Activated naive CD4-positive, alpha-beta T cell treated with anti-CD3 and anti-CD28 coated beads, Interleukin-2, amount 10 ng/mL, durations not matched to agents 7 days and 5 days (primary cell): ENCODE measurements at regions not wholly inside any gene's neighbourhood (a gene's known extent, or its start where the extent isn't known, plus 50 kb on each side); places are given as distances from the start of the nearest gene placed in this dataset.

Experiments
- CTCF ChIA-PET: fragments of 350-600 bp; sonication (Branson Sonifier 250); formaldehyde crosslinking; loops from one replicate; lab custom pipeline; 2021; ENCODE audit warnings: antibody characterized with exemption; lab: Charles Lee
- DNase-seq: peaks from one replicate; pipeline ENCODE4 v3.0.0-alpha.2; 2020
- H3K27ac Mint-ChIP-seq: one replicate; pipeline ENCODE4 v1.8.0; 2021; ENCODE audit warnings: mild to moderate bottlenecking, moderate library complexity, mixed read lengths
- H3K27me3 Mint-ChIP-seq: one replicate; pipeline ENCODE4 v1.8.0; 2021; ENCODE audit warnings: mild to moderate bottlenecking, mixed read lengths
- H3K36me3 Mint-ChIP-seq: one replicate; pipeline ENCODE4 v1.8.0; 2021; ENCODE audit warnings: mixed read lengths
- H3K4me1 Mint-ChIP-seq: one replicate; pipeline ENCODE4 v1.8.0; 2021; ENCODE audit warnings: mixed read lengths
- H3K4me3 Mint-ChIP-seq: one replicate; pipeline ENCODE4 v1.8.0; 2021; ENCODE audit warnings: mild to moderate bottlenecking, moderate library complexity, mixed read lengths
- H3K9me3 Mint-ChIP-seq: one replicate; pipeline ENCODE4 v1.8.0; 2021; ENCODE audit warnings: mixed read lengths

DNA sequence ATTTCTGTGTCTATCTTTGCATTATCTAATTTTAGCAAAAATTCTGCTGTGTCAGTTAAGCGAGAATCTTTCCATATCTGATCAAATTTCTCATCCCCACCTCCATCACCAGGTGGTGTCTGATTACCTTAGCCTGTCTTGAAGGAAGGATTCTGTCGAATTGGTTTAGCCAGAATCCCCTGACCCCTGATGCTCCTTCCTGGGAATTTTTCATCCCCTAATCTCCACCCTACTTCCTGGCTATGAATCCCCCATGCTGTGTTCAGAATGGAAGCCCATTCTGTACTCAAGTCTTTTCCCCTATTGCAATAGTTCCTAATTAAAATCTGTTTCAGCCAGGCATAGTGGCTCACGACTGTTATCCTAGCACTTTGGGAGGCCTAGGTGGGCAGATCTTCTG lies 216.1 kb downstream of the SKIDA1 start:
- no peak overlapping the region for H3K27ac Mint-ChIP-seq
- CTCF ChIA-PET, result no interaction called here
- H3K4me3 Mint-ChIP-seq, result no peak overlapping the region
- H3K4me1 Mint-ChIP-seq, result no peaks in the 10 kb centered on the region
- no peak for DNase-seq
- no peaks in the 10 kb centered on the region for H3K9me3 Mint-ChIP-seq
- H3K27me3 Mint-ChIP-seq, result peaks cover 3% of the 10 kb centered on the region
- no peaks in the 10 kb centered on the region for H3K36me3 Mint-ChIP-seq

DNA sequence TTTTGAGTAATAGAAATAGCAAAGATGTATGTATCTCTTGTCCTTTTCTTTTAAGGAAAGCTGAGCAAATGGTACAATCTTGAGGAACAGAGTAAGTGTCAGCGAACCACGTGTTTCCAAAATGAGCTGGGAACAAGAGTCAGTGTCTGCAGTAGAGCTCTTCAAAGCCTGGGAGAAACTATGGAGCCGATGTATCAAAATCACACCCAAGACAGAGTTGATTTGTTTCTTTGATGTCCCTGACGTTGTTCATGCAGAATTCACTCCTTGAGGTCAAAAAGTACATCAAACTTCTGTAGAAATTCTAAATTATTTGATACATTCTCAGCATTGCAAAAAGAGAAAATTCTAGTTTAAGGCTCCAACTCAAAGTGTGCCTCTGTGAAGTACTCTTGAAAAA lies 216.5 kb downstream of the SKIDA1 start:
- no peaks in the 10 kb centered on the region for H3K4me1 Mint-ChIP-seq

DNA sequence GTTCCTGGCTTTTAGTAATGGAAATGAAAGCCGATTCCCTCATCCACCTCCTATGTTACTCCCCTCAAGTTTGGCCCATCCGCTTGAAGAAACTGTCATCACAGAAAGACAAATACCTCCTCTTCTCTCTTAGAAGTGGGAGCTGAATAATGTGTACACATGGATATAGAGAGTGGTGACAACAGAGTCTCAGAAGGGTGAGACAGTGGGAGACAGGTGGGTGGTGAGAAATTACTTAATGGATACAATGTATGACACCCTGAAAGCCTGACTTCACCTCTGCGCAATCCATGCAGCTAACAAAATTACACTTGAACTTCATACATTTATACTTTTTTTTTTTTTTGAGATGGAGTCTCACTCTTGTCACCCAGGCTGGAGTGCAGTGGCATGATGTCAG lies 217.5 kb downstream of the SKIDA1 start:
- Mint-ChIP-seq H3K27ac (no peak overlapping the region), H3K36me3 (no peaks in the 10 kb centered on the region), H3K9me3 (no peaks in the 10 kb centered on the region), H3K27me3 (peaks cover 3% of the 10 kb centered on the region), H3K4me3 (no peak overlapping the region), H3K4me1 (no peaks in the 10 kb centered on the region)
- CTCF ChIA-PET, result no interaction called here
- no peak for DNase-seq

More for the DNA sequence above, 216.5 kb downstream of the SKIDA1 start:
- Mint-ChIP-seq H3K36me3 (no peaks in the 10 kb centered on the region), H3K27ac (no peak overlapping the region), H3K4me3 (no peak overlapping the region), H3K27me3 (peaks cover 3% of the 10 kb centered on the region), H3K9me3 (no peaks in the 10 kb centered on the region)
- CTCF ChIA-PET, result no interaction called here
- DNase-seq, result no peak

DNA sequence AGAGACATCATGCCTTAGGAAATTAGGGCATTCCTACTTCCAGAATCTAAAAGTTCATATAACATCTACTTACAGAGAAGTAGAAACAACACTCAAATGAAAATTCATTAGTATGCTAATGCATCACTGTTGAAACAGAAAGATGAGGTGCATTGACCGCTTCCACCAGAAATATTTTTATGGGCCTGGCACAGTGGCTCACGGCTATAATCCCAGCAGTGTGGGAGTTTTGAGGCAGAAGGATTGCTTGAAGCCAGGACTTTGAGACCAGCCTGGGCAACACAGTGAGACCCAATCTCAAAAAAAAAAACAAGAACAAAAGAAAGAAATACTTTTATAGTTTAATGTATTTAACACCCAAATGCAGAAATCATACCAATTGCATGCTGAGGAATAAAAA lies 220.9 kb downstream of the SKIDA1 start:
- Mint-ChIP-seq H3K4me1 (no peaks in the 10 kb centered on the region), H3K36me3 (no peaks in the 10 kb centered on the region), H3K4me3 (no peak overlapping the region), H3K27me3 (peaks cover 3% of the 10 kb centered on the region), H3K9me3 (no peaks in the 10 kb centered on the region), H3K27ac (no peak overlapping the region)
- DNase-seq, result no peak
- CTCF ChIA-PET, result no interaction called here

DNA sequence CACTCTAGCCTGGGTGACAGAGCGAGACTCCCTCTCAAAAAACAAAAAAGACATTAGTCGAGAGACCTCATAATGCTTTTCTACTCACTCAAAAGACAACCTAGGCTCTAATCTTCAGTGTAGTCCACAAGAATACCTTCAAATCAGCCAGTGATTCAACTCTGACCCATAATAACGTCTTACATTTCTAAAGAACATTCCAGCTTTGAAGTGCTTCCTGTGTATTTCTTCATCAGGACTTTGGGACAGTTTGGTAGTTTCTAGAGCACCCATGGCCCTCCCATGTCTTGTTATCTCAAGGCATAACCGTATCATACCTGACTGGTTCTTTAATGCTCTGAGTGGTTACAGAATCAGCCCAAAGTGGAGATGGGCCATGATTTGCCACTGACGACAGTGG lies 221.3 kb downstream of the SKIDA1 start:
- H3K4me1 Mint-ChIP-seq, result no peaks in the 10 kb centered on the region
- no peak for DNase-seq
- CTCF ChIA-PET, result no interaction called here
- H3K4me3 Mint-ChIP-seq, result no peak overlapping the region
- no peaks in the 10 kb centered on the region for H3K9me3 Mint-ChIP-seq
- H3K36me3 Mint-ChIP-seq, result no peaks in the 10 kb centered on the region
- peaks cover 3% of the 10 kb centered on the region for H3K27me3 Mint-ChIP-seq
- no peak overlapping the region for H3K27ac Mint-ChIP-seq

DNA sequence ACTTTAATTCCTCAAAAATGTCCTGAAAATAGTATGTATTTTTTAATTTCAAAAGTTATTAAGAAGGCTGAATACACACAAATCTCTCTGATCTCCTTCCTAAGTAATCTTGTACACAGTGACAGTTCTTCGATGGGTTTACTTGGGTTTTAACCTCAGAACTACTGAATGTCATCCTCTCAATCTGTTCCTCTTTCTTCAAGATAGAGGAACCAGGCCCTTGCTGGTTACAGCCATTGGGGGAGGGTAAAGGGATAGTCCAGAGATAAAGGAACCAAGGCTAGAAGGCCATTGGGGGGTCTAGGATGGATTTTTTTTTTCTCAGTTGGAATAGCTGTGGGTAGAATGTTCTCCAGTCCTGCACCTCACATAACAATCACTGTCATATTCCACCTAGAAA lies 224.9 kb downstream of the SKIDA1 start:
- H3K4me1 Mint-ChIP-seq, result no peaks in the 10 kb centered on the region
- no peaks in the 10 kb centered on the region for H3K9me3 Mint-ChIP-seq
- no peak overlapping the region for H3K4me3 Mint-ChIP-seq
- H3K27me3 Mint-ChIP-seq, result peaks cover 10% of the 10 kb centered on the region
- H3K36me3 Mint-ChIP-seq, result no peaks in the 10 kb centered on the region
- no peak for DNase-seq
- CTCF ChIA-PET, result no interaction called here
- H3K27ac Mint-ChIP-seq, result no peak overlapping the region

DNA sequence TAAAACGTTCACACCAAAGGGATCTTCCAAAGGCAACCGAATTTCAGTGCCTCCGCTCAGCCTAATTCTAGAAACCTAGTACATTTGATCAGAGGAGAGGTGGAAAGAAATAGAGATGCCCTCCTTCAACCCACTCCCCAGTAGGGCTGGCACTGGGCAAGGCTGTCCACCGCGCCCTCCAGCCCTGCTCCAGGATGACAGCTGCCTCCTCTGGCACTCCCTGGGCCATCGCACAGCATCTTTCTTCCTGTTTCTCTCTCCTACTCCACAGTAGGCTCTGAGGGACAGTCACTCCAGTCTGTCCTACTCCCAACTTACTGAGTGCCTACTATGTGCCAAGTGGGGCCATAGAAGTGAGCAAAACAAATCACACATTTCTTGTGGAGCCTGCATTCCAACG lies 226.2 kb downstream of the SKIDA1 start:
- Mint-ChIP-seq H3K36me3 (no peaks in the 10 kb centered on the region), H3K27ac (no peak overlapping the region), H3K9me3 (no peaks in the 10 kb centered on the region), H3K4me3 (no peak overlapping the region), H3K4me1 (no peaks in the 10 kb centered on the region), H3K27me3 (peaks cover 9% of the 10 kb centered on the region)
- CTCF ChIA-PET, result interaction anchor here (0.6 kb wide), 1 partner anchor 29 kb away, joined by 3 read pairs; no protein-coding TSS in a partner anchor
- no peak for DNase-seq

DNA sequence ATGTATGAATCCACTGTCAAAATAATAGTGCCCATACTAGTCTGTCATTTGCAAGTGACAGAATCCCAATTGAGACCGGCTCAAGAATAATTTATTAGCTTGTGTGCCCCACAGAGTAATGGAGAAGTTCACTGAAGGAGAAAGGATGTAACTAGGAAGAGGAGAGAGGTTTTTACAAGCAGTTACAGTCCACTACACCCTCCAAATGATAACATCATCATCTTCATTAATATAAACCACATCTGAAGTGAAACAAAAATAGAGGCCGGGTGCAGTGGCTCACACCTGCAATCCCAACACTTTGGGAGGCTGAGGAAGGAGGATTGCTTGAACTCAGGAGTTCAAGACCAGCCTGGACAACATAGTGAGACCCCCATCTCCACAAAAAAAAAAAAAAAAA lies 226.8 kb downstream of the SKIDA1 start:
- Mint-ChIP-seq H3K36me3 (no peaks in the 10 kb centered on the region), H3K4me3 (no peak overlapping the region), H3K9me3 (no peaks in the 10 kb centered on the region), H3K27me3 (peaks cover 14% of the 10 kb centered on the region), H3K4me1 (no peaks in the 10 kb centered on the region), H3K27ac (no peak overlapping the region)
- CTCF ChIA-PET, result interaction anchor here (0.6 kb wide), 1 partner anchor 30 kb away, joined by 3 read pairs; no protein-coding TSS in a partner anchor
- DNase-seq, result no peak

DNA sequence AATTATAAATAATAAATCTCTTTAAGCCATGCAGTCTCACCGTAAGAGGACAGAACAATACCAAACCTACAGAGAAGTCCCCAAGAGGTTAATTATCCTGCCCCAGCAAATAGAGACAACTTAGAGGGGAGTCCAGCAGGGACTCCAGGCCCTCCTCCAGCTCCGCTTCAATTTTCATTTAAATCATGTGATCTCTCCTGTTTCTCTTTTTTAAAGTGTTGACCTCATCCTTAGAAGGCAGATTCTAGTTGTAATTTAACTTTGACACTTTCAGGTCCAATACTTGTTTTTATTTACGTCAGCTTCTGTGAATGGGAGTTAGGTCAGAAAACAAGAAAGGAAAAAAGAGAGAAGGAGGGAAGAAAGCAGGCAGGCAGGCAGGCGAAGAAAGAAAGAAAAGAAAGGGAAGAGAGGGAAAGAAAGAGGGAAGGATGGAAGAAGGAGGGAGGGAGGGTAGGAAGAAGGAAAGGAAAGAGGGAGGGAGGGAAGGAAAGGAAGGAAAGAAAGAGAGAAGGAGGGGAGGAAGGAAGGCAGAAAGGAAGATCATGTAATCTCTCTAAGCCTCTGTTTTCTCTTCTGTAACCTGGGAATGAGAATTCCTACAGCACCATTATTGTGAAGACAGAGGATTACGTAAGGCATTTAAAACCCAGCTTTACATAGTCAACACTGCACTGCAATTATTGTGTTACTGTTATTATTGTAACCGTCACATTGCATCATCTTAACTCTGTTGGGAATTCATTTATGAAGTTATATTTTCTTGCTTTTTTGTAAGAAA lies 227.7 kb downstream of the SKIDA1 start:
- DNase-seq, result no peak
- CTCF ChIA-PET, result no interaction called here
- Mint-ChIP-seq H3K9me3 (no peaks in the 10 kb centered on the region), H3K27me3 (peaks cover 23% of the 10 kb centered on the region), H3K4me1 (no peaks in the 10 kb centered on the region), H3K4me3 (no peak overlapping the region), H3K27ac (no peak overlapping the region), H3K36me3 (no peaks in the 10 kb centered on the region)

DNA sequence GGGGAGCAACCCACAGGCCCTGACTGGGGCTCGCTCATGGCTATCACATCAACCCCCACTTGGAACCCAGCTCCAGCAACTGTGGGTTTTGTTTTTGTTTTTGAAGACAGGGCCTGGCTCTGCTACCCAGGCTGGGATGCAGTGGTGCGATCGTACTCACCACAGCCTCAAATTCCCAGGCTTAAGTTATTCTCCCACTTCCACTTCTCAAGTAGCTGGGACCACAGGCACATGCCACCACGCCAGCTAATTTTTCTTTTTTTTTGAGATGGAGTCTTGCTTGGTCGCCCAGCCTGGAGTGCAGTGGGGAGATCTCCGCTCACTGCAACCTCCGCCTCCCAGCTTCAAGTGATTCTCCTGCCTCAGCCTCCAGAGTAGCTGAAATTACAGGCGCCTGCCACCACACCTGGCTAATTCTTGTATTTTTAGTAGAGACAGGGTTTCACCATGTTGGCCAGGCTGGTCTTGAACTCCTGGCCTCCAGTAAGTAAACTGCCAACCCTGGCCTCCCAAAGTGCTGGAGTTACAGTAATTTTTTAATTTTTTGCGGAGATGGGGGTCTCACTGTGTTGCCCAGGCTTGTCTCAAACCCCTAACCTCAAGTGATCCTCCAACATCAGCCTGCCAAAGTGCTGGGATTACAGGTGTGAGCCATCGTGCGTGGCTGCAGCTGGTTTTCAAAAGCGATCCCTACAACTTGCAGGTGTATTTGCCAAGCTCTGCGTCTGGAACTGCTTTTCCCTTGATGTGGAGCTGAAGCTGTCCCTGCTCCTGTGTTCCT lies 228.7 kb downstream of the SKIDA1 start:
- Mint-ChIP-seq H3K4me3 (no peak overlapping the region), H3K27ac (no peak overlapping the region), H3K36me3 (no peaks in the 10 kb centered on the region), H3K4me1 (no peaks in the 10 kb centered on the region), H3K27me3 (peaks cover 26% of the 10 kb centered on the region), H3K9me3 (no peaks in the 10 kb centered on the region)
- CTCF ChIA-PET, result no interaction called here
- no peak for DNase-seq

DNA sequence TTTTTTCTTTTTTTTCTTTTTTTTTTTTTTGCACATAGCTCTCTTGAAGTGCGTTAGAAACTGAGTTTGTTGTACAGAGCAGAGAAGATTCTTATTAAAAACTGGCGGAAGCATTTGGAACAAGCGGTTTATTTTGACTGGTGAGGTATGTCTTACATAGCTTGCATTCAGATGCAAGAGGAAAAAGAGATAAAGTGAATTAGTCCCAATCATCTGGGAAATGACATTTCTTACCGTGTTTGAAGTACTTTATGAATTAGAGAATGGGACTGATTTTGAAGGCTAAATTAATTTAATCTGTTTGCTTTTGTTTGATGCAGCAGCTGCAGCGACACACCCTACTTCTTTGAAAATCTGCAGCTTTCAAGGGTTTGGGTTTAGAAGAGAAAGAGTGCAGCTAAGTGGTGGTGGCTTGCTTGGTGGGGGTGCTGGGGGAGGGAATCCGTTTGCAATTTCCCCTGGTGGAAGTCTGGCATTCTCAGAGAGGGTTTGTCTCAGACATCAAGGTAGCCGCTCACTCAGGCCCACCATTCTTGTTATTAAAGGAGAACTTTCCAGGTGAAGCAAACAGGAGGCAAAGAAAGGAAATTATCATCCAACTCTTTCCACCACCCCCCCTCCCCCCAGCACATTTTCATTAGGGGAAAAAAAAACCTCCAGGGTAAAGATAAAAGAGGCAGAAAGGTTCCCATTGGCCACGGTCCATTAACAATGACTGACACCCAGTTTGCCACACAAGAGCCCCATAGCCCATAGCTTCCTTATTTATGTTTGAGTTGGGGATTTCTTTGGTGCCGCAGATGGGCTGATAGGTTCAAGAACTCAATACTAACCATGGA lies 231.7 kb downstream of the SKIDA1 start:
- CTCF ChIA-PET, result no interaction called here
- Mint-ChIP-seq H3K27ac (no peak overlapping the region), H3K4me3 (no peak overlapping the region), H3K27me3 (peaks cover 35% of the 10 kb centered on the region), H3K9me3 (no peaks in the 10 kb centered on the region), H3K36me3 (no peaks in the 10 kb centered on the region), H3K4me1 (no peaks in the 10 kb centered on the region)
- no peak for DNase-seq

DNA sequence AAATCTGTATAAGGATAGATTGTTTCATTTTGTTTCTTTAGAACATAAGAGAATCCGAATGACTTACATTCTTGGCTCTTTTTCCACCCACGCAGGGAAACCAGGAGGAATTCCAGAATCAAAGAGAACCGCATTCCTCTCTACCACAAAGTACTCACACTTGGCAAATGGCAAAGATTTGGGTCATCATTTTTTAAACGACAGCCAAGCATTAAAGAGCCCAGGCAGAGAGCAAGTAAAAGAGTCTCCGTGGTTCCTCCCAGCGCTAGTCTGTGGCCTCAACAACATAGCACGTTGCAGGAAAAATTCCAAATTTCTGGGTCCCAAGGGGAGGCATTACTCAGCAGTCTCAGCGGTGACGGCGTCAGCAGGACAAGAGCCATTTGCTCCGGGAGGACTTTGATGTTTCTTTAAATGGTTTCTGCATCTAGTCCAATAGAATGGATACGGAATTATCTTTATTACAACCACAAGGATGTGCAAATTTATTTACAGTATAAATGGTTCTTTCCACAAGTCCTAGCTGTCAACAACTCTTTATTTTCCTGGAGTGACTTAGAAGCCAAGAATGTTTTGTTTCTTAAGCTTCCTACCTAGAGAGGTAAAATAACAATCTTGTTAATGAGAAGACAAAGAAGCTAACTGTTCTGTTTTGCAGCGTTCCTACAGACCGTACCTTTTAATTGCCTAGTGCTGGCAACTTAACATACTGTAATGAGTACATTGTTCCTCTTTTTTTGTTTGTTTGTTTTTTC lies 232.5 kb downstream of the SKIDA1 start:
- Mint-ChIP-seq H3K36me3 (no peaks in the 10 kb centered on the region), H3K4me3 (no peak overlapping the region), H3K9me3 (no peaks in the 10 kb centered on the region), H3K4me1 (no peaks in the 10 kb centered on the region), H3K27me3 (peaks cover 34% of the 10 kb centered on the region), H3K27ac (no peak overlapping the region)
- CTCF ChIA-PET, result no interaction called here
- DNase-seq, result no peak

DNA sequence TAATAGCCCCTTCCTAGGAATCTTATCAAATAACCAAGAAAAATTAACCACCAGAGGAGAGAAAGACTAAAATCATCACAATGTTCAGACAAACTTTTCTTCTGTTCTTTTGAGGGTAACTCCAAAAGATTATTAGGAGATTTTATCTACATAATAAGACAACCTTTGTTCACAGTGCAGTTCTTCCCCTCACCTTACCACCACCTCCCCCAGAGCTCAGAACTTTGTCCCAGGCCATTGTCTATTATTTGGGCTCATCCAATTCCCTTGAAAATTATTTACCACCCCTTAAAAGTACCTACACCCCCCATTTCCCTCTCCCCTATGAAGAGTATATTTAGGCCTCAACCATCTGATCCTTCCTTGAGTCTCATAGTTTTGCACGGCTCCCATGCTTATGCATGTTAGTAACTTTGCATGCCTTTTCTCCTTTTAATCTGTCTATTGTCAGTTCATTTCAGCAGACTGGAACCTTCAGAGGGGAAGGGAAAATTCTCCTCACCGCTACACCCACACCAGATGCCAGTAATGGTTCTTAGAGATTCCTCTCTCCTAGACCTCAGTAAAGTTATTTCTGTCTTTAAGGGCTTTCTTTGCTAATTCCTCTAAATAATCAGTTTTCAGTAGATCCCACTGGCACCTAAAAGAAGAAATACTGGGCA lies 234.9 kb downstream of the SKIDA1 start:
- H3K4me1 Mint-ChIP-seq, result no peaks in the 10 kb centered on the region
- CTCF ChIA-PET, result no interaction called here
- H3K9me3 Mint-ChIP-seq, result no peaks in the 10 kb centered on the region
- no peak overlapping the region for H3K4me3 Mint-ChIP-seq
- no peak overlapping the region for H3K27ac Mint-ChIP-seq
- peaks cover 26% of the 10 kb centered on the region for H3K27me3 Mint-ChIP-seq
- DNase-seq, result no peak
- no peaks in the 10 kb centered on the region for H3K36me3 Mint-ChIP-seq
